Heart left ventricle (tissue), 13 donors: ENCODE measurements at regions not wholly inside any gene's neighbourhood (a gene's known extent, or its start where the extent isn't known, plus 50 kb on each side); places are given as distances from the start of the nearest gene placed in this dataset.

ENCODE experiments used
- POLR2A ChIP-seq, 2 donors: fragments of 450-650 bp; IDR thresholded peaks; one replicate each; pipeline ENCODE4 v1.6.1; 2017; ENCODE audit warnings: antibody characterized with exemption in 2 of 2, mild to moderate bottlenecking in 2 of 2, moderate library complexity in 2 of 2
- TF ChIP-seq, protein P1 (sequence below), 12 donors: fragments of 200-600 bp; sonication (generic) in 4 of 12; IDR thresholded peaks; one replicate each; pipeline versions ENCODE4 v1.5.0 to v1.8.0; 2018 to 2022; ENCODE audit warnings: antibody characterized with exemption in 12 of 12, mild to moderate bottlenecking in 5 of 12
- donor health status: ischemic (EF 13 %, LVEDD 7.1; RV severe dilation, severe dysfunction).
- donor health status: DM: no; HTN: yes; CAD: no.
- donor health status: DM: no; HTN: no; CAD: no.
- donor health status: ischemic (EF 25% LVEDD 6.9; RV normal size, moderate dysfunction).
- donor health status: ischemic (EF 25% LVEDD 5.7; RV mildly dilated, moderate dysfunction).
- donor health status: ischemic (EF 35%, LVEDD 5.7; RV mildly dilated, moderate dysfunction).
- donor health status: nonischemic (EF 11% LVEDD 7.7; RV severe dilation, severe dysfunction).
- donor health status: DM: yes; HTN: yes; CAD: no.
- donor health status: PGD.
- donor health status: ischemic (EF 29% LVEDD 5.4; RV normal size, mild dysfunction).
- donor health status: nonischemic (EF 23%, LVEDD 6.1; RV moderate dilation, normal function).

DNA sequence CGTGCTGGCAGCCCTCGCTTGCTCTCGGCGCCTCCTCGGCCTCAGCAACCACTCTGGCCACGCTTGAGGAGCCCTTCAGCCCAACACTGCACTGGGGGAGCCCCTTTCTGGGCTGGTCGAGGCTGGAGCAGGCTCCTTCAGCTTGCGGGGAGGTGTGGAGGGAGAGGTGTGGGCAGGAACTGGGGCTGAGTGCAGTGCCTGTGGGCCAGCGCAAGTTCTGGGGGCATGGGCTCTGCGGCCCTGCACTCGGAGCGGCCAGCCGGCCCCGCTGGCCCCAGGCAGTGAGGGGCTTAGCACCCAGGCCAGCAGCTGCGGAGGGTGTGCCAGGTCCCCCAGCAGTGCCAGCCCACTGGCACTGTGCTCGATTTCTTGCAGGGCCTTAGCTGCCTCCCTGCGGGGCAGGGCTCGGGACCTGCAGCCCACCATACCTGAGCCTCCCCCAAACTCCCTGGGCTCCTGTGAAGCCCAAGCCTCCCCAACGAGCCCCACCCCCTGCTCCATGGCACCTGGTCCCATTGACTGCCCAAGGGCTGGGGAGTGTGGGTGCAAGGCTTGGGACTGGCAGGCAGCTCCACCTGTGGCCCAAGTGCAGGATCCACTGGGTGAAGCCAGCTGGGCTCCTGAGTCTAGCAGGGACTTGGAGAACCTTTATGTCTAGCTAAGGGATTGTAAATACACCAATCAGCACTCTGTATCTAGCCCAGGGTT lies 556.8 kb downstream of the GABRG1 start:
- TF ChIP-seq, protein P1, sequence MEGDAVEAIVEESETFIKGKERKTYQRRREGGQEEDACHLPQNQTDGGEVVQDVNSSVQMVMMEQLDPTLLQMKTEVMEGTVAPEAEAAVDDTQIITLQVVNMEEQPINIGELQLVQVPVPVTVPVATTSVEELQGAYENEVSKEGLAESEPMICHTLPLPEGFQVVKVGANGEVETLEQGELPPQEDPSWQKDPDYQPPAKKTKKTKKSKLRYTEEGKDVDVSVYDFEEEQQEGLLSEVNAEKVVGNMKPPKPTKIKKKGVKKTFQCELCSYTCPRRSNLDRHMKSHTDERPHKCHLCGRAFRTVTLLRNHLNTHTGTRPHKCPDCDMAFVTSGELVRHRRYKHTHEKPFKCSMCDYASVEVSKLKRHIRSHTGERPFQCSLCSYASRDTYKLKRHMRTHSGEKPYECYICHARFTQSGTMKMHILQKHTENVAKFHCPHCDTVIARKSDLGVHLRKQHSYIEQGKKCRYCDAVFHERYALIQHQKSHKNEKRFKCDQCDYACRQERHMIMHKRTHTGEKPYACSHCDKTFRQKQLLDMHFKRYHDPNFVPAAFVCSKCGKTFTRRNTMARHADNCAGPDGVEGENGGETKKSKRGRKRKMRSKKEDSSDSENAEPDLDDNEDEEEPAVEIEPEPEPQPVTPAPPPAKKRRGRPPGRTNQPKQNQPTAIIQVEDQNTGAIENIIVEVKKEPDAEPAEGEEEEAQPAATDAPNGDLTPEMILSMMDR (IDR thresholded peaks at IDR 0.05) = no peak
- no peak for TF ChIP-seq POLR2A (IDR thresholded peaks at IDR 0.05)
